Peyer's patch (tissue), 4 donors: ENCODE measurements at regions not wholly inside any gene's neighbourhood (a gene's known extent, or its start where the extent isn't known, plus 50 kb on each side); places are given as distances from the start of the nearest gene placed in this dataset.

Experiments used
- DNase-seq, 3 donors: peaks; one replicate each; pipeline ENCODE4 v3.0.0-alpha.2; 2017 to 2019
- H3K27ac ChIP-seq, 4 donors: fragments of 200-600 bp; sonication (generic); one replicate each; pipeline ENCODE4 v1.5.1; 2016 to 2019
- H3K27me3 ChIP-seq, 2 donors: fragments of 200-600 bp; sonication (generic); one replicate each; pipeline ENCODE4 v1.5.1; 2019
- H3K36me3 ChIP-seq, 3 donors: fragments of 200-600 bp; sonication (generic); one replicate each; pipeline ENCODE4 v1.5.1; 2016 to 2019
- H3K4me1 ChIP-seq, 4 donors: fragments of 200-600 bp; sonication (generic); one replicate each; pipeline ENCODE4 v1.5.1; 2016 to 2019
- H3K4me3 ChIP-seq, 4 donors: fragments of 200-600 bp; sonication (generic); 1 replicate in 3 of 4; 2 replicates in 1 of 4; pipeline ENCODE4 v1.5.1; 2016 to 2019; ENCODE audit warnings: mild to moderate bottlenecking in 1 of 4
- H3K9me3 ChIP-seq, 4 donors: fragments of 200-600 bp; sonication (generic); one replicate each; pipeline ENCODE4 v1.5.1; 2016 to 2019; ENCODE audit warnings: mild to moderate bottlenecking in 1 of 4
- POLR2A ChIP-seq, 2 donors: fragments of 450-650 bp; IDR thresholded peaks; one replicate each; pipeline ENCODE4 v1.5.1; 2017; ENCODE audit warnings: antibody characterized with exemption in 2 of 2, mild to moderate bottlenecking in 2 of 2, moderate library complexity in 2 of 2
- TF ChIP-seq, protein P1 (sequence below), 6 experiments: fragments of 450-650 bp in 4 of 6; fragments of 200-600 bp in 2 of 6; sonication (generic) in 1 of 6; IDR thresholded peaks; one replicate each; pipeline ENCODE4 v1.5.1; 2017 to 2019; ENCODE audit warnings: antibody characterized with exemption in 6 of 6, mild to moderate bottlenecking in 3 of 6, moderate library complexity in 1 of 6

DNA sequence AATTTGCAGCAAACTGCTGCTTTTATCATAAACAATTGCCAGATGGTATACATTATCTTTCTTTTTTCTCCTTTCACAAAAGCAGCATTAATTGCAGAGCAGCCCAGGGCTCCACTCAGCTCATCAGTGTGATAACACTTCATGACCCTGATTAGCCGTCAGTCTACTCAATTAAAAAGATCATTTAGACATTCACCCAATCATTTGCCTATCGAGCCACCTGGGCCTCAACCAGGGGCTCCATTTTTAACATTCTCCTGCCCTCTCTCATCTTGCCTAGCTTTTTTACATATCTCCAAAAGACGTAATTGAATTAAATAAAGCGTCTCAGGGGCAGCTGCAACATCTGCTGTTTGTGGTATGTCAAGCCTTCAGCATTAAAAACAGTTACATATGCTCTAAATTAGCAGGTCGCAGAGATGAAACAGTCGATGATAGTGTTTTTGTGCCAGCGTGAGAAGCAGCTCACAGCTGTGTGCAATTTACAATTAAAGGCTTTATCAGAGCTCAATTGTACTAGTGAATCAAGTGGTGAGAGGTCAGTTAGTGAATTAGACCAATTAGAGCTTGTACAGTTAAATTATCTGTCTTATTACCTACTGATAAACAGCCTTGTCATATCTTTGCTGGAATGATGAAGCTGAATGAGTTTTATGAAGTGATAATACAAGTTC lies 522.5 kb downstream of the ETV1 start:
- Histone ChIP-seq H3K36me3 (no peaks in the 10 kb centered on the region), H3K27ac (no peak overlapping the region), H3K4me3 (no peak overlapping the region), H3K27me3 (no peaks in the 10 kb centered on the region), H3K4me1 (no peaks in the 10 kb centered on the region), H3K9me3 (no peaks in the 10 kb centered on the region)
- no peak for DNase-seq
- TF ChIP-seq, protein P1, sequence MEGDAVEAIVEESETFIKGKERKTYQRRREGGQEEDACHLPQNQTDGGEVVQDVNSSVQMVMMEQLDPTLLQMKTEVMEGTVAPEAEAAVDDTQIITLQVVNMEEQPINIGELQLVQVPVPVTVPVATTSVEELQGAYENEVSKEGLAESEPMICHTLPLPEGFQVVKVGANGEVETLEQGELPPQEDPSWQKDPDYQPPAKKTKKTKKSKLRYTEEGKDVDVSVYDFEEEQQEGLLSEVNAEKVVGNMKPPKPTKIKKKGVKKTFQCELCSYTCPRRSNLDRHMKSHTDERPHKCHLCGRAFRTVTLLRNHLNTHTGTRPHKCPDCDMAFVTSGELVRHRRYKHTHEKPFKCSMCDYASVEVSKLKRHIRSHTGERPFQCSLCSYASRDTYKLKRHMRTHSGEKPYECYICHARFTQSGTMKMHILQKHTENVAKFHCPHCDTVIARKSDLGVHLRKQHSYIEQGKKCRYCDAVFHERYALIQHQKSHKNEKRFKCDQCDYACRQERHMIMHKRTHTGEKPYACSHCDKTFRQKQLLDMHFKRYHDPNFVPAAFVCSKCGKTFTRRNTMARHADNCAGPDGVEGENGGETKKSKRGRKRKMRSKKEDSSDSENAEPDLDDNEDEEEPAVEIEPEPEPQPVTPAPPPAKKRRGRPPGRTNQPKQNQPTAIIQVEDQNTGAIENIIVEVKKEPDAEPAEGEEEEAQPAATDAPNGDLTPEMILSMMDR (IDR thresholded peaks at IDR 0.05) = no peak
- TF ChIP-seq POLR2A (IDR thresholded peaks at IDR 0.05) = no peak

DNA sequence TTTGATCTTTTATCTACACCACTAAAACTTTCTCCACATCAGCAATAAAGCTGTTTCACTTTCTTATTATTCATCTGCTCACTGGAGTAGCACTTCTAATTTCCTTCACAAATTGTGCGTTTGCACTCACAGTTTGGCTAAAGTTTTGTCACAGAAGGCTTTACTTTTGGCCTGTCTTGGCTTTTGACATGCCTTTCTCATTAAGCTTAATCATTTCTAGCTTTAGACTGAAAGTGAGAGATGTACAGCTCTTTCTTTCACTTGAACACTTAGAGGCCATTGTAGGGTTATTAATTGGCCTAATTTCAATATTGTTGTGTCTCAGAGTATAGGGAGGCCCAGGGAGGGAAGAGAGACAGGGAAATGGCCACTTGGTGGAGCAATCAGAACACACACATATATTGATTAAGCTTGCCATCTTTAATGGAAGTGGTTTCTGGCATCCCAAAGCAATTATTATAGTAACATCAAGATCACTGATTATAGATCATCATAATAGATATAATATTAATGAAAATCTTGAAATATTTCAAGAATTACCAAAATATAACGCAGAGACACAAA lies 512.5 kb downstream of the ETV1 start:
- no peaks in the 10 kb centered on the region for H3K4me1 ChIP-seq
- no peak for TF ChIP-seq POLR2A (IDR thresholded peaks at IDR 0.05)
- TF ChIP-seq, protein P1 (IDR thresholded peaks at IDR 0.05) = no peak
- H3K36me3 ChIP-seq = no peaks in the 10 kb centered on the region
- H3K4me3 ChIP-seq = no peak overlapping the region
- no peaks in the 10 kb centered on the region for H3K27me3 ChIP-seq
- no peak overlapping the region for H3K27ac ChIP-seq
- no peaks in the 10 kb centered on the region for H3K9me3 ChIP-seq
- no peak for DNase-seq

DNA sequence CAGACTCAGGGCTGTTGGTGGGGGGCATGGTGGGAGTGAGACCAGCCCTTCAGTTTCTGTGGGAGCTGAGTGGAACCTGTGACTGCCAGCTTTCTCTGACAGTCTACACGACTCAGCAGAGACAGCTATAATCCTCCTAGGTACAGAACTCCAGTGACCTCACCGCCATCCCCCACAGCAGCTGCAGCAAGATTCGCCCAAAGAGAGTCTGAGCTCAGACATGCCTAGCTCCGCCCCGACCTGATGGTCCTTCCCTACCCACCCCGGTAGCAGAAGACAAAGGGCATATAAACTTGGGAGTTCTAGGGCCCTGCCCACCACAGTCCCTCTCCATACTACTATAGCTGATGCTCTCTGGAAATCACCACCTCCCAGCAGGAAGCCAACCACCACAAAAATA lies 500.1 kb downstream of the ETV1 start:
- H3K36me3 ChIP-seq = no peaks in the 10 kb centered on the region
- no peak overlapping the region for H3K27ac ChIP-seq
- H3K4me1 ChIP-seq = no peaks in the 10 kb centered on the region
- no peak overlapping the region for H3K4me3 ChIP-seq
- TF ChIP-seq, protein P1 (IDR thresholded peaks at IDR 0.05) = no peak
- no peak for TF ChIP-seq POLR2A (IDR thresholded peaks at IDR 0.05)
- H3K27me3 ChIP-seq = no peaks in the 10 kb centered on the region
- DNase-seq = no peak
- H3K9me3 ChIP-seq = no peaks in the 10 kb centered on the region

DNA sequence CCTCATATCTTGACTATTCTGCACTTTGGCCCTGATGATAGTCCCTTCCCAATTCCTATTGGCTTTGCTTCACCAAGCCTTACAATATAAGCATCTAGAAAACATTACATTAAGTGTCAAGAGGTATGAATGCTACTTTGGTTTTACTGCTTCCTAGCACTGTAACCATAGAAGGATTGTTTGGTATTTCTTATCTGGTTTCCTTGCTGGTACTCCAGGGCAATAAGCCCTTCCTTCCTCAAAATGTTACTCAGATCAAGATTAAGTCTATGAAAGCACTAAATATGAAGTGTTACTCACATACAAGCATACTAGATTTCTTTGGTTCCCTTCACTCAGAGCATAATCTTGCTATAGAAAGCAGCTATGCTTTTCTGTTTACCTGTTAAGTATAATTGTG lies 492.5 kb downstream of the ETV1 start:
- H3K27ac ChIP-seq = no peak overlapping the region
- no peaks in the 10 kb centered on the region for H3K9me3 ChIP-seq
- TF ChIP-seq POLR2A (IDR thresholded peaks at IDR 0.05) = no peak
- TF ChIP-seq, protein P1 (IDR thresholded peaks at IDR 0.05) = no peak
- no peak overlapping the region for H3K4me3 ChIP-seq
- DNase-seq = no peak
- H3K36me3 ChIP-seq = no peaks in the 10 kb centered on the region
- H3K27me3 ChIP-seq = no peaks in the 10 kb centered on the region
- no peaks in the 10 kb centered on the region for H3K4me1 ChIP-seq

DNA sequence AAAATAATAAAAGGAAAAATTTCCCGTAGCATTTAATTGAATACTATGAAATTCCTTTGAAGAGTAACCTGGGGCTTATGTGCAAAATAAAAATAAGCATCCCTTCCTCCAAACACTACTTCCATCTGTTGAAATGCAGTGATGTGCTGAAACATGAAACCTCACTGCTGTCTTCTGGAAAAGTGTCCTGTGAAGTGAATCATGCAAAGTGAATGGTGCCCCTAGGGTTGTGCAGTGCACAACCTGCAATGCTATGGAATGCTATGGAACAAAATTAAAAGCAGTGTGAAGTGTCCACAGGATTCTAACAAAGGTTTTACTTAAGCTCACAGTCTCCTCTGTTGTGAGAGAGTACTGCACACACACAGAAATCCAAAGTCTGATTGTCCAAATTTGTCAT lies 480.9 kb downstream of the ETV1 start:
- Histone ChIP-seq H3K36me3 (no peaks in the 10 kb centered on the region), H3K9me3 (peaks cover 0 to 3% (median 0%) of the 10 kb centered on the region in 4 donors), H3K4me1 (no peaks in the 10 kb centered on the region), H3K27me3 (no peaks in the 10 kb centered on the region), H3K4me3 (no peak overlapping the region), H3K27ac (no peak overlapping the region)
- TF ChIP-seq, protein P1 (IDR thresholded peaks at IDR 0.05) = no peak
- TF ChIP-seq POLR2A (IDR thresholded peaks at IDR 0.05) = no peak
- DNase-seq = no peak
